ENCODE measurements at regions not wholly inside any gene's neighbourhood (a gene's known extent, or its start where the extent isn't known, plus 50 kb on each side); places are given as distances from the start of the nearest gene placed in this dataset.

DNA sequence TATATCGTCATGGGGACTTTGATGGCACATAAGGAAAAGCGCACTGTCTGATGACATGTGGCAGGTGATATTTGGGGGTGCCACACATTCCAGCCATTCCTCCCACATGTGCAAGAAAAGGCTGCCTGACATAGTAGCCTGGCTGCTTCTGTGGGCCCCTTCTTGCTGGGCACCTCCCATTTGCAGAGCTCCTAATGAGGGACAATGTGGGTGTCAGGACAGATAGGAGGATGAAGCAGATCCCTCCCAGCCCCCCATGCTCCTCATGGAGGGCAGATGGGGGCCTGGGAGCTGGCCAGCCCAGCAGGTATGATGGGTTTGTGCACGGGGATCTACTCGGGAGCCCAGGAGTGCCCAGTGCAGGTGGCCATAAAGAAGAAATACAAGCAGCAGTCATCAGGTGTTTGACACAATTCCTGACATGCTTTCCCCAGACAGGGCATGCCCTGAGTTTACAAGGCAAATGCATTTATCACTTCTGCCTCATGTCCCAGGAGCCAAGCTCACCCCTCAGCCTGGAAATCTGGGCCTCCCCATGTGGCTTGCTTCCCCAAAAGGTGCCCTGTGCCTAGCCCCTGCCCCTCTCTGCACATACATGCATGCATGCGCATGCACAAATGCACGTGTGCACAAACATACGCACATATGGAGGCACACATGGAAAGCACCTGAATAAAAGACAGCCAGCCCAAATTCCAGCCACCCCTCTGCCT is 260.6 kb upstream of the RPL38 start:
- no peak overlapping the region for H3K4me3 ChIP-seq
- WGBS, 2 donors: 96 to 100% methylated on average over 5 to 7 of the region's 7 CpGs
- H3K27ac ChIP-seq: no peak overlapping the region
- H3K9me3 ChIP-seq: no peaks in the 10 kb centered on the region
- H3K27me3 ChIP-seq: no peaks in the 10 kb centered on the region
- H3K36me3 ChIP-seq (ENCODE audit: low read depth, missing control alignments): no peaks in the 10 kb centered on the region
- TF ChIP-seq, protein P1, sequence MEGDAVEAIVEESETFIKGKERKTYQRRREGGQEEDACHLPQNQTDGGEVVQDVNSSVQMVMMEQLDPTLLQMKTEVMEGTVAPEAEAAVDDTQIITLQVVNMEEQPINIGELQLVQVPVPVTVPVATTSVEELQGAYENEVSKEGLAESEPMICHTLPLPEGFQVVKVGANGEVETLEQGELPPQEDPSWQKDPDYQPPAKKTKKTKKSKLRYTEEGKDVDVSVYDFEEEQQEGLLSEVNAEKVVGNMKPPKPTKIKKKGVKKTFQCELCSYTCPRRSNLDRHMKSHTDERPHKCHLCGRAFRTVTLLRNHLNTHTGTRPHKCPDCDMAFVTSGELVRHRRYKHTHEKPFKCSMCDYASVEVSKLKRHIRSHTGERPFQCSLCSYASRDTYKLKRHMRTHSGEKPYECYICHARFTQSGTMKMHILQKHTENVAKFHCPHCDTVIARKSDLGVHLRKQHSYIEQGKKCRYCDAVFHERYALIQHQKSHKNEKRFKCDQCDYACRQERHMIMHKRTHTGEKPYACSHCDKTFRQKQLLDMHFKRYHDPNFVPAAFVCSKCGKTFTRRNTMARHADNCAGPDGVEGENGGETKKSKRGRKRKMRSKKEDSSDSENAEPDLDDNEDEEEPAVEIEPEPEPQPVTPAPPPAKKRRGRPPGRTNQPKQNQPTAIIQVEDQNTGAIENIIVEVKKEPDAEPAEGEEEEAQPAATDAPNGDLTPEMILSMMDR (IDR thresholded peaks at IDR 0.05): no peak
- no peak for TF ChIP-seq POLR2A (IDR thresholded peaks at IDR 0.05)
- DNase-seq: no peak
- no peaks in the 10 kb centered on the region for H3K4me1 ChIP-seq
- intact Hi-C loops (cut with DNase I; ENCODE audit: low total_unique reads): no loop called here

DNA sequence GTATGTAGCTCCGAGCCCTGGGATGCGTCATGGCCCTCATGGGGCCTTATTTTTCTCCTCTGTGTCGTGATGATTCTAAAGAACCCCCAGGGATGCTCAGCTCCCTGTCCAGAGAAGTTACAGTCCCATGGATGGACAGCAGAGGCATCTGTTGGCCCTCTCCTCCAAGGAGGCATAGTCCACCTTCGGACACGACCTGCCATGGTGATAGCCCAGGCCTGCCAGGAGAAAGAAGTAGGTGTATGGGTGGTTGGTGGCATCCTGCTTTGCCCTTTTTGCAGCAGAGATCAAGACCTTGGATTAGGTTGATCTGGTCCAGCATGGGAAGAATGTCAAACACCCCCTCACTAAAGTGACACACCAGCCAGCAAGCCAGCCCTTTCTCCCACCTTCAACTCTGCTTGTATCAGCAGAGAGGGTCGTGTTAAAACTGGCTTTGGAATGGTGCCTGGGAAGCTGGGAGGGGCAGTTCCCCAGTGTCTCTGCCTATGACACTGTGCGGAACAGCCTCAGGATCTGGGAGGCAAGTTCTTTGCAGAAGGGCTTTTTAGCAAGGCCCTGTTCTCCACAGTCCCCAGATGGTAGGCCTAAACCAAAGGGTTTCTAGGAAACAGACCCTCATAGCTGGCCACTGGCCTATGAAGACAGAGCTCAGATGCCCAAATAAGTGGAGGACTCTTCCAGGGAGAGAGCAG is 259.9 kb upstream of the RPL38 start:
- H3K27ac ChIP-seq: no peak overlapping the region
- TF ChIP-seq POLR2A (IDR thresholded peaks at IDR 0.05): no peak
- TF ChIP-seq, protein P1 (IDR thresholded peaks at IDR 0.05): no peak
- no peaks in the 10 kb centered on the region for H3K36me3 ChIP-seq (ENCODE audit: low read depth, missing control alignments)
- no peaks in the 10 kb centered on the region for H3K27me3 ChIP-seq
- intact Hi-C loops (cut with DNase I; ENCODE audit: low total_unique reads): no loop called here
- DNase-seq: no peak
- H3K4me1 ChIP-seq: no peaks in the 10 kb centered on the region
- 62 to 75% methylated on average over 7 of the region's 7 CpGs for WGBS, 2 donors
- no peak overlapping the region for H3K4me3 ChIP-seq
- no peaks in the 10 kb centered on the region for H3K9me3 ChIP-seq

DNA sequence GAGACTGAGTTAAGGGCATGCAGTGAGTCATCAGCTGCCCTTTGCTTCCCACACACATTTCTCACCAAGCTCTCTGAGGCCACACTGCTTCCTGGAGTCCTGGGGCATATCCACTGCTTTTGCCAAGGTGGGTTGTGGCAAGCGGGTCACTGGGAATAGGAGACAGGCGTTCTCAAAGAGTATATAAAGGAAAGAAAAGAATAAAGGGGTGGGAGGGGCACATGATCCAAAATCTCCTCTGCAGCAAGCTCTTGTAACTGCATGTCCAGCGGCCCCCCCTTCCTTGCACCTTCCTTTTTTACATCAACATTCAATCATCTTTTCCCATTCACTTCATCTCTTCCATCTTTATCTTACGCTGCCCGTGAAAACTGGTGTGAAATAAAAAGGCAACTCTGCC is 259.1 kb upstream of the RPL38 start:
- no peaks in the 10 kb centered on the region for H3K36me3 ChIP-seq (ENCODE audit: low read depth, missing control alignments)
- 92 to 93% methylated on average over 5 of the region's 5 CpGs for WGBS, 2 donors
- no peak overlapping the region for H3K27ac ChIP-seq
- TF ChIP-seq, protein P1 (IDR thresholded peaks at IDR 0.05): no peak
- TF ChIP-seq POLR2A (IDR thresholded peaks at IDR 0.05): no peak
- H3K9me3 ChIP-seq: no peaks in the 10 kb centered on the region
- DNase-seq: no peak
- H3K4me3 ChIP-seq: no peak overlapping the region
- H3K27me3 ChIP-seq: no peaks in the 10 kb centered on the region
- H3K4me1 ChIP-seq: no peaks in the 10 kb centered on the region
- intact Hi-C loops (cut with DNase I; ENCODE audit: low total_unique reads): no loop called here

GRCh38 chr17:73947281-73947965 is 256.1 kb upstream of the RPL38 start:
- 90 to 94% methylated on average over 13 of the region's 13 CpGs for WGBS, 2 donors
- no peaks in the 10 kb centered on the region for H3K9me3 ChIP-seq
- no peaks in the 10 kb centered on the region for H3K36me3 ChIP-seq (ENCODE audit: low read depth, missing control alignments)
- H3K27me3 ChIP-seq: no peaks in the 10 kb centered on the region
- DNase-seq: no peak
- no peak overlapping the region for H3K27ac ChIP-seq
- no peak for TF ChIP-seq POLR2A (IDR thresholded peaks at IDR 0.05)
- TF ChIP-seq, protein P1 (IDR thresholded peaks at IDR 0.05): no peak
- no peak overlapping the region for H3K4me3 ChIP-seq
- intact Hi-C loops (cut with DNase I; ENCODE audit: low total_unique reads): no loop called here
- peaks cover 7% of the 10 kb centered on the region for H3K4me1 ChIP-seq

Data from testis (tissue), 2 donors.